Eye (tissue), 1 donor: ENCODE measurements at regions not wholly inside any gene's neighbourhood (a gene's known extent, or its start where the extent isn't known, plus 50 kb on each side); places are given as distances from the start of the nearest gene placed in this dataset.
A peak's percentile ranks its signal among the peaks of the same experiment; 100 is the strongest.
"Not testable (repeated sequence)": the region's sequence is repeated elsewhere in the genome, so short reads cannot be mapped to it uniquely, and the experiment has no call there.

Source experiments
- DNase-seq: peaks from one replicate; pipeline ENCODE4 v3.0.0-alpha.2; 2015

DNA sequence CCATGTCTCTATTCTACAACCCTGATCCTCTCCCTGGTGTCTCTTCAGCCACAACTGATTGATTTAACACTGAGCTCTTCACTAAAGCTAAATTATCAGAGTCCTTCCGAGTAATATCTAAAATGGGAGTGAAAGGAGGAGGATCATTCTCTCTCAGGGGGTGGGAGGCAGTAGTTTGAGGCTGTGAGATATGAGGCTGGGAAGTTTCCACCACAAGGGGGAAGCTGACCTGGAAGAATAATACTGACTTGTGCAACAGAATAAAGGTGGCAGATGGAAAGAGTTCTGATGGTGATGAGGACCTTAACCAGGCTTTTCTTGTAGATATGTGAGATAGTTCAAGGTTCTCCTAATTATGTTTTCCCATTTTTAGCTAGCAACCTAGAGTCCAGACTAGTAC is 241.6 kb upstream of the VKORC1L1 start:
- not testable (repeated sequence) for DNase-seq

- not testable (repeated sequence) for DNase-seq
Measured at GRCh38 chr7:65633587-65634404, 239.1 kb upstream of the VKORC1L1 start.

GRCh38 chr7:65638918-65639317 is 234.0 kb upstream of the VKORC1L1 start:
- not testable (repeated sequence) for DNase-seq

DNA sequence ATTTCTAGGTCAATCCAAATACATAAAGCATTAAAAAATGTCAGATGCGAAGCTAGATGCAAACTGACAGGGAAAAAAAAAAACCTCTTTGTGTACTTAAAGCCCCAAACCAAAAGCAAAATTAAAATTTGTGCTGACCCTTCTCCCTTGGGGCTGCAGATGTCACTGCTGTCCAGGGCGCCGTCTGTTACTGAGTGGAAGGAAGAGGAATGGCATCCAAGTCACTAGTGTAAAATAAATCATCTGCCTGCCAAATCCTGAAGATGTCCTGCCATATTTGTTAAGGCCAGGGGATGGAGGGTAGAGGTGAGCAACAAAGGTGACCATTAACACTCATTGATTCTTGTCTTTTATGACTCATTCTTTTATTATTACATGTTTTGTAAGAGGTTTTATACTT is 233.2 kb upstream of the VKORC1L1 start:
- DNase-seq: not testable (repeated sequence)

- DNase-seq: not testable (repeated sequence)
Measured at GRCh38 chr7:65643498-65643897, 229.4 kb upstream of the VKORC1L1 start.

- DNase-seq: not testable (repeated sequence)
Measured at GRCh38 chr7:65647153-65647964, 225.5 kb upstream of the VKORC1L1 start.

DNA sequence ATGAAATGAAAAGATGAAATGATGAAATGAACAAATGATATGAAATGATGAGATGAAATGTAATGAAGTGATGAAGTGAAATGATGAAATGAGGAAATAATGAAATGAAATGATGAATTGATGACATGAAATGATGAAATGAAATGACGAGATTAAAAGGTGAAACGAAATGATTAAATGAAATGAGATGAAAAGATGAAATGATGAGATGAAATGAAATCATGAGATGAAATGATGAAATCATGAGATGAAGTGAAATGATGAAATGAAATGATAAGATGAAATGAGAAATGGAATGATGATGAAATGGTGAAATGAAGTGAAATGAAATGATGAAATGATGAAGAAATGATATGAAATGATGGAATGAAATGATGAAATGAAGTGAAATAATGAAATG is 221.7 kb upstream of the VKORC1L1 start:
- DNase-seq: not testable (repeated sequence)

DNA sequence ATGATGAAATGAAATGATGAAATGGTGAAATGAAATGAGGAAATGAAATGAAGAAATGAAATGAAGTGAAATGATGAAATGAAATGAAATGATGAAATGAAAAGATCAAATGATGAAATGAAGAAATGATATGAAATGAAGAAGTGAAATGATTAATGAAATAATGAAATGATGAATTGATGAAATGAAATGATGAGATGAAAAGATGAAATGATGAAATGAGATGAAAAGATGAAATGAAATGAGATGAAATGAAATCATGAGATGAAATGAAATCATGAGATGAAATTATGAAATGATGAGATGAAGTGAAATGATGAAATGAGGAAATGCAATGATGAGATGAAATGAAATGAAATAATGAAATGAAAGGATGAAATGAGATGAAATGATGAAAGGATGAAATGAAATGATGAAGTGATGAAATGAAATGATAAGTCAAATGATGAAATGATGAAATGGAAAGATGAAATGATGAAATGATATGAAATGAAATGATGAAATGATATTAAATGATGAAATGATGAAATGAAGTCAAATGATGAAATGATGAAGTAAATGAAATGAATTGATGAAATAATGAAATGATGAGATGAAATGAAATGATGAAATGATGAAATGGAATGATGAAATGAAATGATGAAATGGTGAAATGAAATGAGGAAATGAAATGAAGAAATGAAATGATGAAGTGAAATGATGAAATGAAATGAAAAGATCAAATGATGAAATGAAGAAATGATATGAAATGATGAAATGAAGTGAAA is 220.9 kb upstream of the VKORC1L1 start:
- DNase-seq: not testable (repeated sequence)

- not testable (repeated sequence) for DNase-seq
Measured at GRCh38 chr7:65652669-65653068, 220.2 kb upstream of the VKORC1L1 start.

DNA sequence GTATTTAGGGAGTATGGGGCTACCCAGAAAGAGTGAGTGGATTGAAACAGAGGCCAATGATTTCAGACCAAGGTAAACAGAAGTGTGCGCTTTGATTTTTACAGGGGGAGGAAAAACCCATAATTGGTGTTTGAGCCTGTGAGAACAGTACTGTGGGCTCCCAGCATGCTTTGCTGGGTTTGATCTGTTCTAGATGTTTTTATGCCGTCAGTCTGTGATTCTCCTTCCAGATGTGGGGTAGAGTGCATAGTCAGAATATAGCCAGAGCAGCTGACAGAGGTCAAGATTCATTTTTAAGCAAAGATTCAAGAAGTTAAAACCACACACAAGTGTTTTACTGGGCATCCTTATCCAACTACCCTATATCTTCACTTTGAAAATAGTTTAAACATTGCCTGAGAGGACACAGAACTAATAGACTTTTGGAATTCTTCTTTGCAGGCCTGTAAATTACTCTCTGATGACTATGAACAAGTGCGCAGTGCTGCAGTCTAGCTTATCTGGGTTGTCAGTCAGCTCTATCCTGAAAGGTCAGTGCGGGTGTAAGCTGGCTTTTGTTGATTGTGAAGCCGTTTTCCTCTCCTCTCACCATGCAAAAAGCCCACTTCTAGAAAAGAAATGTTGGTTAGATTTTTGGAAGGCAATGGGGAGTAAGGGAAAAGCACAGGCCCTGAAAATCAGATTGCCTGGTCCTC is 216.2 kb upstream of the VKORC1L1 start:
- not testable (repeated sequence) for DNase-seq

DNA sequence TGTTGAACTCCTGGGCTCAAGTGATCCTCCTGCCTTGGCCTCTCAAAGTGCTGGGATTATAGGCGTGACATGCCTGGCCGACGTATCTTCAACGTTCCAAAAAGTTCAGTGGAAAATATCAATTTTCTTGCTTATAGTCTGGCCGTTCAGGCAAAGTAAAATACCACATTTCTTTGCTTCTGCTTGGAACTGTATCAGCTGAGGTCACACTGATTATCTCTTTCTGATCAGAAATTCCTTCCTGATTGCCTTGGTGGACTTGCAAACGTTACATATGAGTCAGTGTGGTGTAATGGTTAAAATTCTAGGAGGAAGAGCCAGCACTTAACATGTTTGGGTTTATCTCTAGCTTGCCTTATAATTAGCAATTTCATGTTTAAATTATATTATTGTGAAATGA is 189.5 kb upstream of the VKORC1L1 start:
- not testable (repeated sequence) for DNase-seq

DNA sequence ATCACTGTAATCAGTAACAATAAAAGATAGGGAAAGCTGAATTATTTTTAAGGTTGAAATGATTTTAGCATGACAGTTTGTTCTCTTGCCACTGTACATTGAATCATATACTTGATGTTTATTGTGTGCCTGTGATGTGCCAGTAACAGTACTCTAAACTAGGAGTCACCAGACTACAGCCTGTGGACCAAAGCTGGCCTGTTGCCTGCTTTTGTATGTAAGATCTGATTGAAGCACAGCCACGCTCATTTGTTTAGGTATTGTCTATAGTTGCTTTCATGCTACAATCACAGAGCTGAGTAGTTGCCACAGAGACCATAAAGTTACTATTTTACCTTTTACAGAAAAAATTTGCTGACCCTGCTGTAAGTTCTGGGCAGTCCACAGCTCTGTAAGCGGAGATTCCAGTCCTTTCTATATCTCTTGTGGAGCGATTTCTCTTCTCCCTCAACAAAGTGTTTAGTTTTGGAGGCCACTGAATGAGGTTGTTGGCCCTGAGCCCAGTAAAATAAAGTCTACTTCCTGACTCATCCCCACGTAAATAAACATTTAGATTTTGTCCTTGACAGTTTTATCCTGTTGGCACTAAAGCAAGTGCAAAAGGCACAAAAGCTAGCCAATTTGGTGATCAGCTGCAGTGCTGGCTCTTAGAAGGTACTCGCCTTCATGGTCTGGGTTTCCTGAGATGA is 173.7 kb upstream of the VKORC1L1 start:
- DNase-seq: not testable (repeated sequence)

- DNase-seq: not testable (repeated sequence)
Measured at GRCh38 chr7:65699715-65700356, 173.0 kb upstream of the VKORC1L1 start.

DNA sequence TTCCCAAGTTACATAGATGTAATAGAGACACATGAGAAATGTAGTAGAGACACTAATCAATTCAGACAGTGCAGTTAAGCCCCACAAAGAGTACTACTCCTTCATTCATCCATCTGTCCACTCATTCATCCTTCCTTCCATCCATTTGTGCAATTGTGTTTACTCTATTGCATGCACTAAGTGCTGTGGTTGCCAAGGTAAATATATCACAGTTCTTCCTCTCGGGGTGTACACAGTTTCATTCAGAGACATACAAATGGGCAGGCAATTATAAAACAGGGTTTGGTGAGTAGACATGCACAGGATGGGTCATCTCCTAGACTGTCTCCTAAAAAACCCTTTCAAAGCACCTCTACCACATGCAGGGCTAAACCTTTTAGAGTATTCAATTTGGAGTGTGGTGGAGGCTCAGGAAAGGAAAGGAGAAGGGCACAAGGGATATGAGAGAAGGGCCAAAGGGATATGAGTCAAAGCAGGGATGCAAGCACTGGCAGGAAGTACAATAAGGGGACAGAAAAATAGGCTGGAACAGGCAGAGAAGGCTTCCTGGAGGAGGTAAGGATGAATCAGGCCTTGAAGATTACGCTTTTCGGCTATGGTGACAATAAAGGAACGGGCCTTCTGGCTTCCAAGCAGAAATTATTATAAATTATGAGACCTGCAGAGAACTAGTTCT is 153.6 kb upstream of the VKORC1L1 start:
- not testable (repeated sequence) for DNase-seq

DNA sequence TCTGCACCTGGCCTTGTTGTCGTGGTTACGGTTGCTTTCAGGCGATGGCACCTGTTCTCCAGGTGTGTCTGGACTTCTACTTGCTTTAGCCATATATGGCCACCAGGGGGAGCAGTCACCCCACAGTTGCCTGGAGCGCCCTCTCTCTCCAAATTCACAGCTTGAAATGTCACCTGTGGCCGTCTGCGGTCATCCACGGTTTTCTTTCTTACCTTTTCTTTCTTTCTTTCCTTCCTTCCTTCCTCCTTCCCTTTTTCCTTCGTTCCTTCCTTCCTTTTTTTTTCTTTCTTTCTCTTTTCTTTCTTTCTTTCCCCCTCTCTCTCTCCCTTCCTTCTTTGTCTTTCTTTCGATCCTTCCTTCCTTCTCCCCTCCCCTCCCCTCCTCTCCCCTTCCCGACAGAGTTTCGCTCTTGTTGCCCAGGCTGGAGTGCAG is 150.5 kb upstream of the VKORC1L1 start:
- DNase-seq: peak; percentile 67

DNA sequence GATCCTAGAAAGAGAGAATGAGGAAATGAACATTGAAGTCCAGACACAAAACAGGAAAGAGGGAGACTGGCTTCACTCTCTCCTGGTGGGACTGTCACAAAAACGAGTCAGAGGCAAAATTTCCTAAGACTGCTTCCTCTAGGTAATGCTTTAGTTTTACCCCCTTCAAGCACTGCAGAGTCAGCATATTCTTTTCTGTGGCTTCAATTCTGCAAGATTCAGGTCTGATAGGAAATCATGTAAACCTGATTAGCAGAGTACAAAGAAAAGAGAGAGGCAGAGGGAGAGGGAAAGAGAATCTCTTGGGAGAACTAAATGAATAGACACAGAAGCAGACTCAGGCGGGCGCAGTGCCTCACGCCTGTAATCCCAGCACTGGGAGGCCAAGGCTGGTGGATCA is 145.7 kb upstream of the VKORC1L1 start:
- not testable (repeated sequence) for DNase-seq

GRCh38 chr7:65731129-65731528 is 141.7 kb upstream of the VKORC1L1 start:
- no peak for DNase-seq

- peak; percentile 52 for DNase-seq
Measured at GRCh38 chr7:65731562-65732035, 141.3 kb upstream of the VKORC1L1 start.

- DNase-seq: no peak
Measured at GRCh38 chr7:65744406-65744805, 128.5 kb upstream of the VKORC1L1 start.

DNA sequence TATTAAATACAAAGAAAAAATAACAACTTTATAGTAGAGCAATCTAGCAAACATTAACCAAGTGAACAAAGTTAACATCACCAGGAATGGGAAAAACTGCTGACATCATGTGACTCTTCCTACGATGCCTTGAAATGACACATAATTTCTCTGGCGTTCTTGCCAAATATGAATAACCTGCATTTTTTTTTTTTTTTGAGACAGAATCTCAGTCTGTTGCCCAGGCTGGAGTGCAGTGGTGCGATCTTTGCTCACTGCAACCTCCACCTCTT is 126.5 kb upstream of the VKORC1L1 start:
- no peak for DNase-seq

DNA sequence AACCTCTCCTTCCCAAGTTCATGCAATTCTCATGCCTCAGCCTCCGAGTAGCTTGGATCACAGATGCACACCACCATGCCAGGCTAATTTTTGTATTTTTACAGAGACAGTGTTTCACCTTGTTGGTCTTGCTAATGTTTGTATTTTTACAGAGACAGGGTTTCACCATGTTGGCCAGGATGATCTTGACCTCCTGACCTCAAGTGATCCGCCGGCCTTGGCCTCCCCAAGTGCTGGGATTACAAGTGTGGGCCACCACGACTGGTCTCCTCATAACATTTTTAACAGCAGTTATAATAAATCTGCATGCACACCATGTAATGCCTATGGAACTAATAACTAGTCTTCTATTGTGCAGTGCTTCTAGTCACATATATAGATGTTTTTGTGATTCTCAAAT is 123.8 kb upstream of the VKORC1L1 start:
- DNase-seq: no peak
